DND-41 (cell line): ENCODE measurements at regions not wholly inside any gene's neighbourhood (a gene's known extent, or its start where the extent isn't known, plus 50 kb on each side); places are given as distances from the start of the nearest gene placed in this dataset.

Experiments used
- CTCF ChIP-seq: IDR thresholded peaks from 2 replicates; pipeline ENCODE4 v1.5.1; 2012; ENCODE audit warnings: borderline replicate concordance, low read length, moderate library complexity, mild to moderate bottlenecking; ENCODE audit not compliant: poor library complexity, severe bottlenecking; ENCODE audit errors: extremely low read depth
- EZH2 ChIP-seq: IDR thresholded peaks from 3 replicates; pipeline ENCODE4 v1.6.1; 2012; ENCODE audit warnings: borderline replicate concordance, low read depth, mild to moderate bottlenecking, moderate library complexity, low read length, inconsistent platforms; ENCODE audit not compliant: severe bottlenecking

DNA sequence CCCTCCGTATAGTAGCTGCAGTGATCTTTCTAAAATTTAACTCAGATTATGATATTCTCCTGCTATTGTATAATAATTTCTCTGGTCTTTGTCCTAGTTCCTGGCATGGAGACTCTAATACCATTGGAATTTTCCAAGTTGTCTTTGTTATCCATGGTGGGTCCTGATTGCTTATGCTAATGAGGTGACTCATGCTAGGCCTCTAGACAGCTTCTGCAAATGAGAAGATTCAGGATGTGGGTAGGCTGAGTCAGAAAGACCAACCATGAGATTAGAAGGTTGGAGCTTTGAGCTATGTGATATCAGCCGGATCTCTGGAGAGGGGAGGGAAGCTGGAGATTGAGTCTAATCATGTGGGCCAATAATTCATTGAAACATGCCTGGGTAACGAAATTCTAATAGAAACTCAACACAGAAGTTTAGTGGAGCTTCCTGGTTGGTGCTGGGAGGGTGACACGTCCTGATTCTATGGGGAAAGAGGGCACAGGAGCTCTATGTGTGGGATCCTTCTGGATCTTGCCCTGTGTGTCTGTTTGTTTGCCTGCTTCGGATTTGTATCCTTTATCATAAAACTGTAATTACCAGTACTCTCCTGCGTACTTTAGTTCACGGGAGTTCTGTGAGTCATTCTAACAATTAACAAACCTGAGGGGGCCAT lies 73.2 kb upstream of the CNIH3 start:
- TF ChIP-seq CTCF (no peak), EZH2 (no peak)
